IMR-90 (cell line): ENCODE measurements at regions not wholly inside any gene's neighbourhood (a gene's known extent, or its start where the extent isn't known, plus 50 kb on each side); places are given as distances from the start of the nearest gene placed in this dataset.
"Not testable (repeated sequence)": the region's sequence is repeated elsewhere in the genome, so short reads cannot be mapped to it uniquely, and the experiment has no call there.

Experiments used
- ATAC-seq: fragments of 200-7000 bp; cut with Tn5 transposase; 2 replicates; pipeline ENCODE4 v1.9.1; 2020; ENCODE audit warnings: low read depth, mild to moderate bottlenecking, moderate library complexity
- BruUV-seq: library from RNA; stranded (reverse); fragments of 400-500 nt; replicated peaks from 2 replicates; lab custom pipeline; 2021; lab: Mats Ljungman, UMichigan
- CTCF ChIA-PET: fragments of 300-600 bp; formaldehyde crosslinking; extraction: SDS; loops from one replicate; lab custom pipeline; 2021; ENCODE audit warnings: antibody characterized with exemption; lab: Yijun Ruan, JAX
- POLR2A ChIA-PET: fragments of 300-600 bp; sonication (Branson Sonifier 250); formaldehyde crosslinking; loops from one replicate; lab custom pipeline; 2022; ENCODE audit warnings: antibody characterized with exemption; ENCODE audit not compliant: unreplicated experiment; lab: Charles Lee
- DNase-seq: peaks from one replicate; pipeline ENCODE4 v3.0.0; 2013
- H2AFZ ChIP-seq: replicated peaks from 2 replicates; pipeline ENCODE3; 2013; ENCODE audit warnings: low read length, mild to moderate bottlenecking; ENCODE audit not compliant: poor library complexity
- H2AK5ac ChIP-seq: 2 replicates; pipeline ENCODE4 v1.6.1; 2013; ENCODE audit warnings: low read depth, low read length, inconsistent platforms
- H2AK9ac ChIP-seq: replicated peaks from 2 replicates; pipeline ENCODE3; 2013; ENCODE audit warnings: mild to moderate bottlenecking, low read depth, low read length, moderate library complexity; ENCODE audit not compliant: poor library complexity
- H2BK120ac ChIP-seq: 2 replicates; pipeline ENCODE4 v1.6.1; 2013; ENCODE audit warnings: low read depth, low read length, inconsistent platforms
- H2BK15ac ChIP-seq: 3 replicates; pipeline ENCODE4 v1.6.1; 2013; ENCODE audit warnings: low read depth, low read length, inconsistent platforms
- H2BK20ac ChIP-seq: 2 replicates; pipeline ENCODE4 v1.6.1; 2013; ENCODE audit warnings: low read depth, mild to moderate bottlenecking, inconsistent platforms, low read length, moderate library complexity
- H2BK5ac ChIP-seq: 2 replicates; pipeline ENCODE4 v1.6.1; 2013; ENCODE audit warnings: mild to moderate bottlenecking, low read depth, low read length, inconsistent platforms; ENCODE audit not compliant: poor library complexity, severe bottlenecking
- H3K14ac ChIP-seq: replicated peaks from 2 replicates; pipeline ENCODE4 v1.6.1; 2013; ENCODE audit warnings: low read depth, low read length, inconsistent platforms
- H3K18ac ChIP-seq: 2 replicates; pipeline ENCODE4 v1.6.1; 2013; ENCODE audit warnings: low read depth, low read length, control low read depth
- H3K23ac ChIP-seq: 2 replicates; pipeline ENCODE4 v1.6.1; 2013; ENCODE audit warnings: low read depth, low read length, inconsistent platforms
- H3K27ac ChIP-seq: 2 replicates; pipeline ENCODE4 v1.5.1; 2013; ENCODE audit warnings: mild to moderate bottlenecking, control low read depth, low read length; ENCODE audit not compliant: insufficient read depth
- H3K27me3 ChIP-seq: 2 replicates; pipeline ENCODE4 v1.6.1; 2013; ENCODE audit warnings: low read length; ENCODE audit not compliant: control insufficient read depth, insufficient read depth
- H3K36me3 ChIP-seq: 2 replicates; pipeline ENCODE4 v1.6.1; 2013; ENCODE audit warnings: low read length, mixed read lengths; ENCODE audit not compliant: control insufficient read depth, insufficient read depth
- H3K4ac ChIP-seq: 2 replicates; pipeline ENCODE4 v1.6.1; 2013; ENCODE audit warnings: low read depth, low read length, inconsistent platforms
- H3K4me1 ChIP-seq: 2 replicates; pipeline ENCODE4 v1.6.1; 2013; ENCODE audit warnings: low read length, mixed read lengths; ENCODE audit not compliant: control insufficient read depth, insufficient read depth
- H3K4me2 ChIP-seq: 2 replicates; pipeline ENCODE4 v1.6.1; 2013; ENCODE audit warnings: low read depth, mild to moderate bottlenecking, control low read depth, low read length, moderate library complexity
- H3K4me3 ChIP-seq: 2 replicates; pipeline ENCODE4 v1.5.1; 2013; ENCODE audit warnings: low read depth, mild to moderate bottlenecking, control low read depth, low read length, moderate library complexity; ENCODE audit not compliant: insufficient read depth
- H3K56ac ChIP-seq: 2 replicates; pipeline ENCODE4 v1.6.1; 2013; ENCODE audit warnings: low read length, inconsistent platforms; ENCODE audit not compliant: insufficient read depth; ENCODE audit errors: extremely low read depth
- H3K79me1 ChIP-seq, 2 experiments: 2 replicates each; pipeline ENCODE4 v1.6.1; 2013; ENCODE audit warnings: low read length in 2 of 2, inconsistent platforms in 1 of 2, low read depth in 1 of 2
- H3K9ac ChIP-seq: 2 replicates; pipeline ENCODE4 v1.6.1; 2013; ENCODE audit warnings: low read depth, low read length, control low read depth
- H3K9me1 ChIP-seq: 2 replicates; pipeline ENCODE4 v1.6.1; 2013; ENCODE audit warnings: low read length, inconsistent platforms; ENCODE audit not compliant: insufficient read depth
- H3K9me3 ChIP-seq: 2 replicates; pipeline ENCODE4 v1.6.1; 2013; ENCODE audit warnings: low read length; ENCODE audit not compliant: control insufficient read depth, insufficient read depth
- H4K20me1 ChIP-seq: 2 replicates; pipeline ENCODE4 v1.6.1; 2013; ENCODE audit warnings: low read length, inconsistent platforms; ENCODE audit not compliant: insufficient read depth
- H4K5ac ChIP-seq: 2 replicates; pipeline ENCODE4 v1.6.1; 2013; ENCODE audit warnings: mild to moderate bottlenecking, low read depth, low read length, control low read depth
- H4K8ac ChIP-seq, 2 experiments: 2 replicates each; pipeline ENCODE4 v1.6.1; 2013; ENCODE audit warnings: low read depth in 2 of 2, low read length in 2 of 2, control low read depth in 1 of 2, inconsistent platforms in 1 of 2
- H4K91ac ChIP-seq: 2 replicates; pipeline ENCODE4 v1.6.1; 2013; ENCODE audit warnings: low read depth, low read length, inconsistent platforms; ENCODE audit not compliant: insufficient read depth
- WGBS, 2 experiments: methylation state at CpG; one replicate each; pipeline versions ENCODE4 v1.1.5 to v1.1.7; 2013; ENCODE audit warnings: missing lambda C conversion rate in 2 of 2; ENCODE audit not compliant: insufficient read length in 1 of 2; ENCODE audit errors: extremely low coverage in 2 of 2; 5-methylcytosine and 5-hydroxymethylcytosine counted together
- dilution Hi-C: fragments of 300-500 bp; cut with HindIII; formaldehyde crosslinking; loops from one replicate; pipeline ENCODE4 v1.14.3; 2018; ENCODE audit warnings: low sequenced_read_pairs; ENCODE audit not compliant: unreplicated experiment
- in situ Hi-C: fragments of 300-500 bp; cut with MboI; formaldehyde crosslinking; loops from 3 replicates; pipeline ENCODE4 v1.14.3; 2019; ENCODE audit warnings: low sequenced_read_pairs, inconsistent platforms, mixed read lengths
- intact Hi-C: fragments of 100-400 bp; cut with micrococcal nuclease; formaldehyde crosslinking; loops from 2 replicates; pipeline ENCODE4 v1.10.0; 2022

DNA sequence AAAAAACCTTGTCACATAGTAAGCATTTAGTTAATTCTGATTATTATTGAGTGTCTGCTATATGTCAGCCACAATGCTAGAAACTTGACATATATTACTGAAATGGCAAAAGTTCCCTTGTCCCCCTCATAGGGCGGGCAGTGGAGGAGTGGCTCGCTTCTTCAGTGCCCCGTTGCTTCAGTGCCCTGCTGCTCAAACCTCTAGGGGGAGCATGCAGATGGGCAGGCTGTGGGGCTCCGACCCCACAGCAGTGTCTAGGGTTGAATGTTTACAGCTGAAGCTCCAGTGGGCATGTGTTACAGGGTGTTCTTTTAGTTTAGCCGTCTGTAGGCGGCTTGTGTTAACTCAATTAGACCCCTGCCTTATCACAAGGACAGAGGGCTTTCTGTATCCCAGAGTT, 86.5 kb upstream of the GPC3 start:
- H3K14ac ChIP-seq, H2AK5ac ChIP-seq, H4K8ac ChIP-seq, BruUV-seq, intact Hi-C loops, H2BK5ac ChIP-seq, H2AK9ac ChIP-seq, in situ Hi-C loops, H3K79me1 ChIP-seq, H3K56ac ChIP-seq, H4K5ac ChIP-seq, H3K4me1 ChIP-seq, H3K27ac ChIP-seq, H3K4ac ChIP-seq, ATAC-seq, H3K9ac ChIP-seq, H2BK120ac ChIP-seq, H2BK15ac ChIP-seq, H3K4me3 ChIP-seq, H3K9me3 ChIP-seq, H4K91ac ChIP-seq, dilution Hi-C loops, H3K27me3 ChIP-seq, H3K9me1 ChIP-seq, H3K18ac ChIP-seq, H3K4me2 ChIP-seq, H4K20me1 ChIP-seq, H3K36me3 ChIP-seq, H3K23ac ChIP-seq, POLR2A ChIA-PET, DNase-seq, H2BK20ac ChIP-seq, H2AFZ ChIP-seq: not testable (repeated sequence)
- CTCF ChIA-PET, result interaction anchor here (0.6 kb wide), 1 partner anchor 45 kb away, joined by 3 read pairs; no protein-coding TSS in a partner anchor
- WGBS, 2 experiments, result no CpG with 5 or more reads among the region's 6 CpGs
